Left forelimb (tissue), 1 donor: ENCODE measurements at regions not wholly inside any gene's neighbourhood (a gene's known extent, or its start where the extent isn't known, plus 50 kb on each side); places are given as distances from the start of the nearest gene placed in this dataset.

Source experiments
- DNase-seq: peaks from one replicate; pipeline ENCODE4 v3.0.0-alpha.2; 2018; ENCODE audit warnings: low spot score

GRCh38 chr16:88288303-88288702, 94.5 kb upstream of the ZNF469 start:
- no peak for DNase-seq

- DNase-seq, result no peak
These were observed 93.8 kb upstream of the ZNF469 start for GRCh38 chr16:88289001-88289400.

GRCh38 chr16:88289561-88289960, 93.2 kb upstream of the ZNF469 start:
- DNase-seq, result no peak

GRCh38 chr16:88289968-88290401, 92.8 kb upstream of the ZNF469 start:
- no peak for DNase-seq

- DNase-seq, result no peak
These were observed 91.6 kb upstream of the ZNF469 start for GRCh38 chr16:88290850-88291830.

GRCh38 chr16:88292007-88292970, 90.5 kb upstream of the ZNF469 start:
- DNase-seq, result no peak

- no peak for DNase-seq
These were observed 89.7 kb upstream of the ZNF469 start for GRCh38 chr16:88293097-88293496.

GRCh38 chr16:88295671-88296436, 86.9 kb upstream of the ZNF469 start:
- DNase-seq, result no peak

GRCh38 chr16:88296437-88297177, 86.2 kb upstream of the ZNF469 start:
- no peak for DNase-seq

GRCh38 chr16:88297178-88297720, 85.5 kb upstream of the ZNF469 start:
- DNase-seq, result no peak

GRCh38 chr16:88298181-88298832, 84.5 kb upstream of the ZNF469 start:
- DNase-seq, result no peak

GRCh38 chr16:88298833-88299745, 83.7 kb upstream of the ZNF469 start:
- DNase-seq, result no peak

- no peak for DNase-seq
These were observed 82.9 kb upstream of the ZNF469 start for GRCh38 chr16:88299751-88300462.

GRCh38 chr16:88300463-88300835, 82.3 kb upstream of the ZNF469 start:
- no peak for DNase-seq

GRCh38 chr16:88301431-88301830, 81.3 kb upstream of the ZNF469 start:
- no peak for DNase-seq

GRCh38 chr16:88301886-88302285, 80.9 kb upstream of the ZNF469 start:
- DNase-seq, result no peak

- no peak for DNase-seq
These were observed 80.1 kb upstream of the ZNF469 start for GRCh38 chr16:88302666-88303065.

GRCh38 chr16:88303405-88303804, 79.4 kb upstream of the ZNF469 start:
- no peak for DNase-seq
